ENCODE measurements at regions not wholly inside any gene's neighbourhood (a gene's known extent, or its start where the extent isn't known, plus 50 kb on each side); places are given as distances from the start of the nearest gene placed in this dataset.

- TF ChIP-seq SRF (IDR thresholded peaks at IDR 0.05; ENCODE audit: low read depth, low read length) (no peak), EP300 (IDR thresholded peaks at IDR 0.05; ENCODE audit: borderline replicate concordance in 1 of 2, low read depth in 2 of 2, low read length in 2 of 2) (no peak), POLR2A (IDR thresholded peaks at IDR 0.05; ENCODE audit: control extremely low read depth in 1 of 2, low read depth in 2 of 2, low read length in 2 of 2) (no peak), KDM1A (IDR thresholded peaks at IDR 0.05; ENCODE audit: borderline replicate concordance, low read length) (no peak)
Observed at GRCh38 chr14:53842938-53843337, 113.7 kb downstream of the BMP4 start.

Measured in H1 (cell line).